Lung (tissue), 11 donors: ENCODE measurements at regions not wholly inside any gene's neighbourhood (a gene's known extent, or its start where the extent isn't known, plus 50 kb on each side); places are given as distances from the start of the nearest gene placed in this dataset.

Source experiments
- ATAC-seq: fragments of 200-7000 bp; cut with Tn5 transposase; one replicate; pipeline ENCODE4 v1.9.1; 2020; ENCODE audit warnings: moderate number of reproducible peaks; ENCODE audit not compliant: insufficient read depth, low FRiP score
- DNase-seq, 3 donors: peaks; one replicate each; pipeline ENCODE4 v3.0.0-alpha.2; 2013 to 2017
- H3K27ac ChIP-seq, 2 donors: one replicate each; pipeline ENCODE4 v1.5.1; 2013; ENCODE audit warnings: mild to moderate bottlenecking in 2 of 2, moderate library complexity in 2 of 2, control low read depth in 1 of 2, inconsistent platforms in 1 of 2, low read depth in 1 of 2, low read length in 1 of 2
- H3K27me3 ChIP-seq, 3 donors: one replicate each; pipeline ENCODE4 v1.5.1; 2013; ENCODE audit warnings: low read length in 2 of 3; ENCODE audit not compliant: control insufficient read depth in 3 of 3, insufficient read depth in 3 of 3
- H3K36me3 ChIP-seq, 4 donors: one replicate each; pipeline ENCODE4 v1.5.1; 2013; ENCODE audit warnings: low read length in 4 of 4, mild to moderate bottlenecking in 1 of 4, moderate library complexity in 1 of 4; ENCODE audit not compliant: control insufficient read depth in 4 of 4, insufficient read depth in 4 of 4
- H3K4me1 ChIP-seq, 5 donors: one replicate each; pipeline ENCODE4 v1.5.1; 2013; ENCODE audit warnings: low read length in 5 of 5, mild to moderate bottlenecking in 2 of 5, moderate library complexity in 1 of 5; ENCODE audit not compliant: control insufficient read depth in 5 of 5, insufficient read depth in 5 of 5
- H3K4me3 ChIP-seq: one replicate; pipeline ENCODE4 v1.5.1; 2013; ENCODE audit warnings: mild to moderate bottlenecking, control low read depth, moderate library complexity
- H3K9ac ChIP-seq, 2 donors: one replicate each; pipeline ENCODE4 v1.5.1; 2013; ENCODE audit warnings: low read length in 2 of 2, control low read depth in 1 of 2; ENCODE audit not compliant: insufficient read depth in 1 of 2
- H3K9me3 ChIP-seq, 4 donors: one replicate each; pipeline ENCODE4 v1.5.1; 2013; ENCODE audit warnings: low read length in 3 of 4, mild to moderate bottlenecking in 1 of 4, moderate library complexity in 1 of 4; ENCODE audit not compliant: control insufficient read depth in 4 of 4, insufficient read depth in 3 of 4
- CTCF ChIP-seq: IDR thresholded peaks from 2 replicates; pipeline ENCODE4 v1.5.1; 2012; ENCODE audit warnings: mild to moderate bottlenecking; ENCODE audit errors: control extremely low read depth, extremely low read depth
- WGBS, 2 donors: extraction: QIAGEN DNeasy Blood & Tissue Kit; methylation state at CpG; one replicate each; pipeline ENCODE4 v1.1.7; 2013; 5-methylcytosine and 5-hydroxymethylcytosine counted together
- donor health status: control.
- donor health status: control.
- donor health status: Bipolar disorder and iron deficiency.
- donor health status: healthy.
- donor health status: DM: yes; HTN: yes; CAD: no.

- 69 to 77% methylated on average over 5 of the region's 5 CpGs for WGBS, 2 donors
- DNase-seq (no peak), ATAC-seq (no peak)
- TF ChIP-seq CTCF: no peak
- no peak overlapping the region for H3K4me3 ChIP-seq
- H3K4me1 ChIP-seq: no peaks in the 10 kb centered on the region
- no peaks in the 10 kb centered on the region for H3K27me3 ChIP-seq
- H3K9ac ChIP-seq: no peak overlapping the region
- no peaks in the 10 kb centered on the region for H3K36me3 ChIP-seq
- no peaks in the 10 kb centered on the region for H3K9me3 ChIP-seq
- no peak overlapping the region for H3K27ac ChIP-seq
Observed at GRCh38 chr17:71926746-71927398, 193.9 kb upstream of the SOX9 start.

- no peak for DNase-seq
- no peaks in the 10 kb centered on the region for H3K27me3 ChIP-seq
- no peak overlapping the region for H3K4me3 ChIP-seq
- no peak for TF ChIP-seq CTCF
- 84 to 89% methylated on average over 3 of the region's 3 CpGs for WGBS, 2 donors
- H3K4me1 ChIP-seq: no peaks in the 10 kb centered on the region
- H3K9ac ChIP-seq: no peak overlapping the region
- no peaks in the 10 kb centered on the region for H3K36me3 ChIP-seq
- ATAC-seq: no peak
- no peaks in the 10 kb centered on the region for H3K9me3 ChIP-seq
- H3K27ac ChIP-seq: no peak overlapping the region
Observed at GRCh38 chr17:71933306-71933705, 187.5 kb upstream of the SOX9 start.

- no peak for TF ChIP-seq CTCF
- H3K9me3 ChIP-seq: no peaks in the 10 kb centered on the region
- no peak overlapping the region for H3K27ac ChIP-seq
- H3K27me3 ChIP-seq: no peaks in the 10 kb centered on the region
- H3K4me3 ChIP-seq: no peak overlapping the region
- H3K36me3 ChIP-seq: no peaks in the 10 kb centered on the region
- DNase-seq (no peak), ATAC-seq (no peak)
- H3K4me1 ChIP-seq: no peaks in the 10 kb centered on the region
- 80 to 84% methylated on average over 2 of the region's 2 CpGs for WGBS, 2 donors
- no peak overlapping the region for H3K9ac ChIP-seq
Observed at GRCh38 chr17:71934520-71934919, 186.3 kb upstream of the SOX9 start.

- ATAC-seq (no peak), DNase-seq (no peak)
- Histone ChIP-seq H3K27me3 (no peaks in the 10 kb centered on the region), H3K27ac (no peak overlapping the region), H3K9me3 (no peaks in the 10 kb centered on the region), H3K9ac (no peak overlapping the region), H3K4me1 (no peaks in the 10 kb centered on the region), H3K4me3 (no peak overlapping the region), H3K36me3 (no peaks in the 10 kb centered on the region)
- WGBS, 2 donors: 74 to 82% methylated on average over 2 of the region's 2 CpGs
- TF ChIP-seq CTCF: no peak
Observed at GRCh38 chr17:71935341-71935740, 185.5 kb upstream of the SOX9 start.
